ENCODE measurements at regions not wholly inside any gene's neighbourhood (a gene's known extent, or its start where the extent isn't known, plus 50 kb on each side); places are given as distances from the start of the nearest gene placed in this dataset.

DNA sequence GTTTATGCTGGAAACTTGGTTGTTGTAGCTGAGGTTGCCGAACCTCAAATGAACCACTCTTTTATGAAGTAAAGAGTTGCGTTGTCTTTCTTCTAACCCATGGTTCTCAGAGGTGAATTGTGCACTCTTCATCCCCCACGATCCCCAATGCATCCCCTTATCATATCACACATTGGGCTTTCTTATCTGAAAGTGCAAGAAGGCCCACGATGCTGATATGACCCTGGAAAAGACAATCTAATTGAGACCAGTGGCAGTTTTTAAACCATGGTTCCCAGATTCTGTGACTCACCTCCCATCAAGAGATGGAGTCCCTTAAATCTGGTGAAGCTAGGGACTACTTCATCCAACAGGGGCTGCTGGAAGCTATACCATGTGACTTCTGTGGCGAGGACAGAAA is 156.3 kb upstream of the IRX3 start:
- peaks cover 21% of the 10 kb centered on the region for H3K4me1 Mint-ChIP-seq (ENCODE audit: low read depth)
- no peak for DNase-seq
- H3K9me3 Mint-ChIP-seq = no peaks in the 10 kb centered on the region
- 0 out of 2 replicates have a peak, but pooled peaks cover 4% of the 10 kb centered on the region for H3K36me3 Mint-ChIP-seq (ENCODE audit: low read depth)
- H3K27me3 Mint-ChIP-seq (ENCODE audit: insufficient read depth) = peaks cover 22% of the 10 kb centered on the region
- TF ChIP-seq, protein P1, sequence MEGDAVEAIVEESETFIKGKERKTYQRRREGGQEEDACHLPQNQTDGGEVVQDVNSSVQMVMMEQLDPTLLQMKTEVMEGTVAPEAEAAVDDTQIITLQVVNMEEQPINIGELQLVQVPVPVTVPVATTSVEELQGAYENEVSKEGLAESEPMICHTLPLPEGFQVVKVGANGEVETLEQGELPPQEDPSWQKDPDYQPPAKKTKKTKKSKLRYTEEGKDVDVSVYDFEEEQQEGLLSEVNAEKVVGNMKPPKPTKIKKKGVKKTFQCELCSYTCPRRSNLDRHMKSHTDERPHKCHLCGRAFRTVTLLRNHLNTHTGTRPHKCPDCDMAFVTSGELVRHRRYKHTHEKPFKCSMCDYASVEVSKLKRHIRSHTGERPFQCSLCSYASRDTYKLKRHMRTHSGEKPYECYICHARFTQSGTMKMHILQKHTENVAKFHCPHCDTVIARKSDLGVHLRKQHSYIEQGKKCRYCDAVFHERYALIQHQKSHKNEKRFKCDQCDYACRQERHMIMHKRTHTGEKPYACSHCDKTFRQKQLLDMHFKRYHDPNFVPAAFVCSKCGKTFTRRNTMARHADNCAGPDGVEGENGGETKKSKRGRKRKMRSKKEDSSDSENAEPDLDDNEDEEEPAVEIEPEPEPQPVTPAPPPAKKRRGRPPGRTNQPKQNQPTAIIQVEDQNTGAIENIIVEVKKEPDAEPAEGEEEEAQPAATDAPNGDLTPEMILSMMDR (IDR thresholded peaks at IDR 0.05) = no peak
- no peak overlapping the region for H3K27ac Mint-ChIP-seq
- H3K4me3 Mint-ChIP-seq = no peak overlapping the region

DNA sequence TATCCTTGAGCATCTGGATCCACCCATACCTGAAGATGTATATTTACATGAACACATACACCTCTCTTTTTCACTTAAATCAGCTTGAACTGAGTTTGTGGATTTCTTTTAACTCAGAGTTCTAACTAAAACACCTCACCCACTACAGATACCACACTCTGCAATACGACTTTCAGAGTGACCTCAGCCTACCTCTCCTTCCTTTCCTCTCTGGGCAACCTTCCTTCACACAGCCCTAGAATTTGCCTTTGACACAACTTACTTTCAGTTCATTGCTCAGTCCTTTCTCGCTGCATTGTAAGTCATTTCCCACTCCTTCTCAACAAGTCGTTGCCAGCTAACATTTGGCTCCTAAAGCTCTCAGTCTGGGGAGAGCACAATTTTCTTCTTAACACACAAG is 151.9 kb upstream of the IRX3 start:
- no peak overlapping the region for H3K27ac Mint-ChIP-seq
- peaks cover 28% of the 10 kb centered on the region for H3K27me3 Mint-ChIP-seq (ENCODE audit: insufficient read depth)
- 0 out of 2 replicates have a peak, but pooled peaks cover 5% of the 10 kb centered on the region for H3K36me3 Mint-ChIP-seq (ENCODE audit: low read depth)
- TF ChIP-seq, protein P1 (IDR thresholded peaks at IDR 0.05) = no peak
- DNase-seq = no peak
- H3K4me3 Mint-ChIP-seq = no peak overlapping the region
- no peaks in the 10 kb centered on the region for H3K4me1 Mint-ChIP-seq (ENCODE audit: low read depth)
- H3K9me3 Mint-ChIP-seq = 0 out of 2 replicates have a peak, but pooled peaks cover 5% of the 10 kb centered on the region

DNA sequence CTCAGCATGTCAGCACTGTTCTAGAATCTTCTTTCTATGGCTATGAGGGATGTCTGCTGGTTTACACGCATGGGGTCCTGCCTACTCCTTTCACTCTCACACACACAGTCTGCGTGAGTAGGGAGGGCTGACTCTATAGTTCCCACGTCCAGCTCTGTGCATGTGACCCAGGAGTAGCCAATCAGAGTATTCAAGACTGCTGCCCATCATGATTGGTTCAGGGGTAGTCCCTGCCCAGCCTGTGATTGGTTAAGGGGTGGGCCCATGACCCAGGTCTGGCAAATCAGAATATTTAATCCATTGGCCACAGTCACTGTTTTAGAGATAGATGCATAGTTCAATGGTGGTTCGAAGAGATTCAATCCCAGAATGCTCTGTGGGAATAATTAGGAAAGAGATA is 151.3 kb upstream of the IRX3 start:
- H3K36me3 Mint-ChIP-seq (ENCODE audit: low read depth) = 0 out of 2 replicates have a peak, but pooled peaks cover 5% of the 10 kb centered on the region

DNA sequence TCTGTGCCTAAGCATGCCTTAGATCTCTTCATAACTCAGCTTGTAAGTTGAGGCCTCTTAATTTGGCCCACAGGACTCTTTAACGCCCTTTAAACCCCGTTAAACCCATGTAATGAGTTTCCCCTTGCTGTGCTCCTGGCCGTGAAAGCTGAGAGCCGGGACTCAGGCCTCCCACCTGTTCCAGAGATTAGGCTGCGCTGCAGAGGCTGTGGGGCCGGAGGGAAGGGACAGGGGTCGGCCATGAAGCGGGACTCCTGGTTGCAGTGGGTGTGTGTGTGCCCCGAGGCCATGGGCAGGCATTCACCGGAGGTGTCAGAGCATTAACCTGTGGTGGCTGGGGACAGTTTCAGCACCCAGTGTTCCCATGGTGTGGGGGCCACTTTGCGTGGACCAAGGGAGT is 150.8 kb upstream of the IRX3 start:
- 0 out of 2 replicates have a peak, but pooled peaks cover 5% of the 10 kb centered on the region for H3K36me3 Mint-ChIP-seq (ENCODE audit: low read depth)

More for the DNA sequence above, 151.3 kb upstream of the IRX3 start:
- Mint-ChIP-seq H3K4me3 (no peak overlapping the region), H3K9me3 (0 out of 2 replicates have a peak, but pooled peaks cover 5% of the 10 kb centered on the region), H3K4me1 (ENCODE audit: low read depth) (no peaks in the 10 kb centered on the region), H3K27ac (no peak overlapping the region), H3K27me3 (ENCODE audit: insufficient read depth) (peaks cover 27% of the 10 kb centered on the region)
- no peak for DNase-seq
- TF ChIP-seq, protein P1 (IDR thresholded peaks at IDR 0.05) = no peak

DNA sequence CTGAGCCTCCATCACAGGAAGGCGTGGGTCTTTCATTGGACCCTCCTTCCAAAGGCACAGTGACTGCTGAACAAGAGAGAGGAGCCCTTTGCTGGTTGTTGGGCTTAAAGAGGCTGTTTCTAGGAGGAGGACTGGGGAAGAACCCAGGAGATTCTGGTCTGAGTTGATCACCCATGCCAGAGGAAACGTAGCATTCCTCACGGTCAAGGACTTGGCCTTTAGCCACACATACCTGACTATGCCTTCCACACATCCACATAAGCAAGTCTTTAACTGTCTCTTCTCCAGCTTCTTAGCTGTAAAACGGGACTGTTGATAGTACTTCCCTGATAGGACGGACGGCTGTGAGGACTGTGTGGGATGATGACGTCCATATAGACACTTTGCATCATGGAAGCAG is 149.8 kb upstream of the IRX3 start:
- Mint-ChIP-seq H3K27ac (no peak overlapping the region), H3K36me3 (ENCODE audit: low read depth) (0 out of 2 replicates have a peak, but pooled peaks cover 5% of the 10 kb centered on the region), H3K27me3 (ENCODE audit: insufficient read depth) (peaks cover 23% of the 10 kb centered on the region), H3K4me1 (ENCODE audit: low read depth) (peaks cover 12% of the 10 kb centered on the region), H3K4me3 (no peak overlapping the region), H3K9me3 (0 out of 2 replicates have a peak, but pooled peaks cover 5% of the 10 kb centered on the region)
- TF ChIP-seq, protein P1 (IDR thresholded peaks at IDR 0.05) = no peak
- no peak for DNase-seq

More for the DNA sequence above, 150.8 kb upstream of the IRX3 start:
- Mint-ChIP-seq H3K27me3 (ENCODE audit: insufficient read depth) (peaks cover 24% of the 10 kb centered on the region), H3K9me3 (0 out of 2 replicates have a peak, but pooled peaks cover 5% of the 10 kb centered on the region), H3K27ac (no peak overlapping the region), H3K4me3 (no peak overlapping the region), H3K4me1 (ENCODE audit: low read depth) (peaks cover 1% of the 10 kb centered on the region)
- DNase-seq = no peak
- TF ChIP-seq, protein P1 (IDR thresholded peaks at IDR 0.05) = no peak

All from HFFc6 (cell line).